Natural killer cell (primary cell): ENCODE measurements at regions not wholly inside any gene's neighbourhood (a gene's known extent, or its start where the extent isn't known, plus 50 kb on each side); places are given as distances from the start of the nearest gene placed in this dataset.

Experiments
- ATAC-seq, 3 donors: fragments of 150-1000 bp in 2 of 3; fragments of 200-7000 bp in 1 of 3; cut with Tn5 transposase; 1 replicate in 1 of 3; 2 replicates in 2 of 3; pipeline ENCODE4 v1.10.0; 2021; ENCODE audit warnings: mild to moderate bottlenecking in 2 of 3, moderate library complexity in 2 of 3
- DNase-seq, 2 donors: peaks; one replicate each; pipeline versions ENCODE4 v3.0.0 to v3.0.0-alpha.2; 2013 to 2021; ENCODE audit warnings: mixed read lengths in 1 of 2
- H3K27ac ChIP-seq: one replicate; pipeline ENCODE4 v1.5.1; 2013; ENCODE audit warnings: mild to moderate bottlenecking, low read length
- H3K27me3 ChIP-seq: one replicate; pipeline ENCODE4 v1.6.1; 2013; ENCODE audit warnings: low read length; ENCODE audit not compliant: control insufficient read depth, insufficient read depth
- H3K36me3 ChIP-seq: one replicate; pipeline ENCODE4 v1.6.1; 2013; ENCODE audit warnings: low read length; ENCODE audit not compliant: control insufficient read depth, insufficient read depth
- H3K4me1 ChIP-seq: one replicate; pipeline ENCODE4 v1.6.1; 2013; ENCODE audit warnings: low read length; ENCODE audit not compliant: control insufficient read depth, insufficient read depth
- H3K4me3 ChIP-seq: one replicate; pipeline ENCODE4 v1.5.1; 2013; ENCODE audit warnings: low read length
- H3K9me3 ChIP-seq: one replicate; pipeline ENCODE4 v1.6.1; 2013; ENCODE audit warnings: low read length; ENCODE audit not compliant: control insufficient read depth, insufficient read depth
- H3K27ac Mint-ChIP-seq, 2 donors: one replicate each; pipeline ENCODE4 v1.8.0; 2022; ENCODE audit warnings: mild to moderate bottlenecking in 2 of 2, mixed read lengths in 2 of 2, moderate library complexity in 1 of 2
- H3K27me3 Mint-ChIP-seq, 2 donors: one replicate each; pipeline ENCODE4 v1.8.0; 2022; ENCODE audit warnings: low read depth in 2 of 2, mixed read lengths in 2 of 2
- H3K36me3 Mint-ChIP-seq: one replicate; pipeline ENCODE4 v1.8.0; 2022; ENCODE audit warnings: mixed read lengths
- H3K4me1 Mint-ChIP-seq, 2 donors: one replicate each; pipeline ENCODE4 v1.8.0; 2022; ENCODE audit warnings: mixed read lengths in 2 of 2
- H3K4me3 Mint-ChIP-seq: one replicate; pipeline ENCODE4 v1.8.0; 2022; ENCODE audit warnings: mild to moderate bottlenecking, moderate library complexity, mixed read lengths
- H3K9me3 Mint-ChIP-seq, 2 donors: one replicate each; pipeline ENCODE4 v1.8.0; 2022; ENCODE audit warnings: mixed read lengths in 2 of 2
- WGBS: methylation state at CpG from one replicate; pipeline ENCODE4 v1.1.7; 2013; ENCODE audit warnings: missing lambda C conversion rate; ENCODE audit not compliant: insufficient coverage; 5-methylcytosine and 5-hydroxymethylcytosine counted together
- intact Hi-C: fragments of 100-400 bp; cut with micrococcal nuclease; formaldehyde crosslinking; loops from one replicate; pipeline ENCODE4 v1.14.2; 2022
- TF ChIP-seq, protein P1 (sequence below): fragments of 200-600 bp; IDR thresholded peaks from one replicate; pipeline ENCODE4 v1.8.0; 2022; ENCODE audit warnings: antibody characterized with exemption

DNA sequence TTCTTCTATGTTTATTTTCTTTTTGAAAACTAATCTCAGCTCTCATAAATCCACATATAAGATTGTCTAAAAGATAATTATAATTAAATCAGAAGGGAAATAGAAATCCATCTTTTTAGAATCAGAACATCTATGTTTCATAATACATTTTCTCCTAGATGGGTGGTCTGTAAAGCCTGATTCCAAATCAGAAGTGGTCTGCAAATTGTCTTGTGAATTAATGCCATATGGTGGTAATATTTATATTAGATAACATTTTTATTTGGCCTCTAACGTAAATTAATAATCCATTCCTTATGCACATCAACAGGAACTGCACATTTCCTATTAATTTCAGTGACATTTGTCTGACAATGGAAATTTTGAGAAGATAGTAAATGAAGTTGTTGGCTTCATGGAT is 52.8 kb upstream of the TBC1D5 start:
- DNase-seq: no peak

DNA sequence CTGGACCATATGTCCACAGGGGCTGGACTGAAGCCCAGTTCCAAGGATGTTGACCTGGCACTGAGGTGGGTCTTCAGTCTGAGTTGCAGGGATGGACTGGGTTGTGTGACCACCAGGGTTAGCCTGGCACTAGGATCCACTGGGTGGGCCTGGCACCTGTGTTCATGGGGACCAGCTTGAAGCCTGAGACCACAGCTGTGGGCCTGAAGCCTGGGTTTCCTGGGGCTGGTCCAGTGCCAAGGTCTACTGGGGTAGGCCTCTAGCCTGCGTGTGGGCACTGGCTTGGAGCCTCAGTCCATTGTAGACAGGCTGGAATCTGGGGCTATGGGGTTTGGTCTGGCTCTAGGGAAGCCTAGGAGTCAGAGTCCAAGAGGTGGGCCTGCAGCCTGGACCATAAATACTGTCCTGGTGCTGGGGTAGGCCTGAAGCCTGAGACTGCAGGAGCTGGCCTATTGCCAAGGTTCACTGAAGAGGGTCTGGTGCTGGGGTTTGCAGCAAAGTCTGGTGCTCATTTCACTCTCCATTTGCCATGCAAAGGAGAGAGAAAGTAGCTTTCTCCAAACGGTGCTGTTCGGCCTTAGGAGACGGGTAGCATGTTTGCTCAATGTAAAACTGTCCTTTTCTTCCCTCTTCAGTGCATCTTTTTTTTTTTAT is 51.2 kb upstream of the TBC1D5 start:
- H3K27ac Mint-ChIP-seq: no peak overlapping the region
- H3K4me1 Mint-ChIP-seq: no peaks in the 10 kb centered on the region
- Histone ChIP-seq H3K4me3 (no peak overlapping the region), H3K27me3 (no peaks in the 10 kb centered on the region), H3K9me3 (no peaks in the 10 kb centered on the region), H3K36me3 (no peaks in the 10 kb centered on the region), H3K27ac (no peak overlapping the region), H3K4me1 (no peaks in the 10 kb centered on the region)
- H3K36me3 Mint-ChIP-seq: peaks cover 17% of the 10 kb centered on the region
- TF ChIP-seq, protein P1, sequence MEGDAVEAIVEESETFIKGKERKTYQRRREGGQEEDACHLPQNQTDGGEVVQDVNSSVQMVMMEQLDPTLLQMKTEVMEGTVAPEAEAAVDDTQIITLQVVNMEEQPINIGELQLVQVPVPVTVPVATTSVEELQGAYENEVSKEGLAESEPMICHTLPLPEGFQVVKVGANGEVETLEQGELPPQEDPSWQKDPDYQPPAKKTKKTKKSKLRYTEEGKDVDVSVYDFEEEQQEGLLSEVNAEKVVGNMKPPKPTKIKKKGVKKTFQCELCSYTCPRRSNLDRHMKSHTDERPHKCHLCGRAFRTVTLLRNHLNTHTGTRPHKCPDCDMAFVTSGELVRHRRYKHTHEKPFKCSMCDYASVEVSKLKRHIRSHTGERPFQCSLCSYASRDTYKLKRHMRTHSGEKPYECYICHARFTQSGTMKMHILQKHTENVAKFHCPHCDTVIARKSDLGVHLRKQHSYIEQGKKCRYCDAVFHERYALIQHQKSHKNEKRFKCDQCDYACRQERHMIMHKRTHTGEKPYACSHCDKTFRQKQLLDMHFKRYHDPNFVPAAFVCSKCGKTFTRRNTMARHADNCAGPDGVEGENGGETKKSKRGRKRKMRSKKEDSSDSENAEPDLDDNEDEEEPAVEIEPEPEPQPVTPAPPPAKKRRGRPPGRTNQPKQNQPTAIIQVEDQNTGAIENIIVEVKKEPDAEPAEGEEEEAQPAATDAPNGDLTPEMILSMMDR: no peak
- H3K27me3 Mint-ChIP-seq: peaks cover 6 to 14% of the 10 kb centered on the region in 2 donors
- intact Hi-C loops: no loop called here
- ATAC-seq (no peak), DNase-seq (no peak)
- peaks cover 0 to 7% of the 10 kb centered on the region in 2 donors for H3K9me3 Mint-ChIP-seq
- H3K4me3 Mint-ChIP-seq: no peak overlapping the region
- 93% methylated on average over 4 of the region's 4 CpGs for WGBS

More for the DNA sequence above, 52.8 kb upstream of the TBC1D5 start:
- no peak overlapping the region for H3K27ac Mint-ChIP-seq
- Histone ChIP-seq H3K27ac (no peak overlapping the region), H3K4me1 (no peaks in the 10 kb centered on the region), H3K27me3 (no peaks in the 10 kb centered on the region), H3K36me3 (no peaks in the 10 kb centered on the region), H3K9me3 (no peaks in the 10 kb centered on the region), H3K4me3 (no peak overlapping the region)
- H3K4me1 Mint-ChIP-seq: no peaks in the 10 kb centered on the region
- peaks cover 17% of the 10 kb centered on the region for H3K36me3 Mint-ChIP-seq
- intact Hi-C loops: no loop called here
- TF ChIP-seq, protein P1: no peak
- H3K9me3 Mint-ChIP-seq: peaks cover 0 to 7% of the 10 kb centered on the region in 2 donors
- H3K27me3 Mint-ChIP-seq: peaks cover 6 to 8% of the 10 kb centered on the region in 2 donors
- no peak for ATAC-seq
- no CpG with 5 or more reads among the region's 1 CpG for WGBS
- H3K4me3 Mint-ChIP-seq: no peak overlapping the region
